Lower leg skin (tissue), 4 donors: ENCODE measurements at regions not wholly inside any gene's neighbourhood (a gene's known extent, or its start where the extent isn't known, plus 50 kb on each side); places are given as distances from the start of the nearest gene placed in this dataset.
"Not testable (repeated sequence)": the region's sequence is repeated elsewhere in the genome, so short reads cannot be mapped to it uniquely, and the experiment has no call there.

Source experiments
- DNase-seq, 2 donors: peaks; one replicate each; pipeline ENCODE4 v3.0.0-alpha.2; 2019; ENCODE audit warnings: low spot score in 2 of 2
- H3K4me3 ChIP-seq: fragments of 200-600 bp; sonication (generic); 2 replicates; pipeline ENCODE4 v1.5.1; 2017; ENCODE audit warnings: mild to moderate bottlenecking, low read depth; ENCODE audit not compliant: poor library complexity, severe bottlenecking
- CTCF ChIP-seq, 3 donors: fragments of 450-650 bp; IDR thresholded peaks; one replicate each; pipeline ENCODE4 v1.5.1; 2016; ENCODE audit warnings: antibody characterized with exemption in 3 of 3, mild to moderate bottlenecking in 3 of 3, moderate library complexity in 2 of 3
- POLR2A ChIP-seq, 2 donors: fragments of 450-650 bp; IDR thresholded peaks; one replicate each; pipeline ENCODE4 v1.6.1; 2016 to 2017; ENCODE audit warnings: antibody characterized with exemption in 2 of 2, mild to moderate bottlenecking in 1 of 2, moderate library complexity in 1 of 2
- WGBS, 2 donors: methylation state at CpG; one replicate each; pipeline ENCODE4 v1.1.5; 2018; 5-methylcytosine and 5-hydroxymethylcytosine counted together
- intact Hi-C: fragments of 100-400 bp; cut with DNase I; formaldehyde crosslinking; loops from one replicate; pipeline ENCODE4 v1.15.0; 2023; ENCODE audit warnings: low total_unique reads

- TF ChIP-seq CTCF (IDR thresholded peaks at IDR 0.05) (no peak), POLR2A (IDR thresholded peaks at IDR 0.05) (no peak)
- DNase-seq = no peak
- no peak overlapping the region for H3K4me3 ChIP-seq
- intact Hi-C loops = no loop called here
These were observed 473.6 kb upstream of the SPRY2 start for GRCh38 chr13:80814541-80814940.

- intact Hi-C loops = not testable (repeated sequence)
These were observed 469.4 kb upstream of the SPRY2 start for GRCh38 chr13:80810294-80810693.

GRCh38 chr13:80802946-80803345 lies 462.0 kb upstream of the SPRY2 start:
- TF ChIP-seq CTCF (IDR thresholded peaks at IDR 0.05) = no peak
- no peak for TF ChIP-seq POLR2A (IDR thresholded peaks at IDR 0.05)
- no peak overlapping the region for H3K4me3 ChIP-seq
- no peak for DNase-seq
- WGBS, 2 donors = 79 to 85% methylated on average over 3 of the region's 3 CpGs
- intact Hi-C loops = no loop called here

More at GRCh38 chr13:80810294-80810693, 469.4 kb upstream of the SPRY2 start:
- not testable (repeated sequence) for DNase-seq, H3K4me3 ChIP-seq
- WGBS, 2 donors = 86 to 94% methylated on average over 4 of the region's 4 CpGs

- 59 to 71% methylated on average over 1 of the region's 1 CpG for WGBS, 2 donors
- TF ChIP-seq CTCF (IDR thresholded peaks at IDR 0.05) (no peak), POLR2A (IDR thresholded peaks at IDR 0.05) (no peak)
- intact Hi-C loops = no loop called here
These were observed 457.7 kb upstream of the SPRY2 start for GRCh38 chr13:80798576-80799133.

GRCh38 chr13:80787604-80788003 lies 446.7 kb upstream of the SPRY2 start:
- intact Hi-C loops = no loop called here
- H3K4me3 ChIP-seq = no peak overlapping the region
- no peak for DNase-seq
- TF ChIP-seq POLR2A (IDR thresholded peaks at IDR 0.05) = no peak
- TF ChIP-seq CTCF (IDR thresholded peaks at IDR 0.05) = no peak
- WGBS, 2 donors = 61 to 70% methylated on average over 1 of the region's 1 CpG

More at GRCh38 chr13:80798576-80799133, 457.7 kb upstream of the SPRY2 start:
- DNase-seq = no peak
- no peak overlapping the region for H3K4me3 ChIP-seq

- DNase-seq = no peak
- no peak overlapping the region for H3K4me3 ChIP-seq
- intact Hi-C loops = no loop called here
- 78 to 80% methylated on average over 3 of the region's 3 CpGs for WGBS, 2 donors
- no peak for TF ChIP-seq POLR2A (IDR thresholded peaks at IDR 0.05)
- TF ChIP-seq CTCF (IDR thresholded peaks at IDR 0.05) = no peak
These were observed 443.1 kb upstream of the SPRY2 start for GRCh38 chr13:80783926-80784565.
